Ectodermal cell (in vitro differentiated cells): ENCODE measurements at regions not wholly inside any gene's neighbourhood (a gene's known extent, or its start where the extent isn't known, plus 50 kb on each side); places are given as distances from the start of the nearest gene placed in this dataset.

Experiments
- H3K27ac ChIP-seq: 2 replicates; pipeline ENCODE4 v1.7.0; 2013; ENCODE audit warnings: mild to moderate bottlenecking, low read depth, low read length; ENCODE audit not compliant: insufficient read depth, poor library complexity, severe bottlenecking
- H3K27me3 ChIP-seq: 2 replicates; pipeline ENCODE4 v1.7.0; 2013; ENCODE audit warnings: mild to moderate bottlenecking, low read length; ENCODE audit not compliant: insufficient read depth, control insufficient read depth, poor library complexity, severe bottlenecking
- H3K36me3 ChIP-seq: one replicate; pipeline ENCODE4 v1.7.0; 2013; ENCODE audit warnings: low read length; ENCODE audit not compliant: control insufficient read depth, insufficient read depth
- H3K4me1 ChIP-seq: one replicate; pipeline ENCODE4 v1.7.0; 2013; ENCODE audit warnings: low read length; ENCODE audit not compliant: control insufficient read depth, insufficient read depth
- H3K4me3 ChIP-seq: 2 replicates; pipeline ENCODE4 v1.7.0; 2013; ENCODE audit warnings: low read depth, low read length, control low read depth; ENCODE audit not compliant: insufficient read depth
- H3K9me3 ChIP-seq: 2 replicates; pipeline ENCODE4 v1.7.0; 2013; ENCODE audit warnings: mild to moderate bottlenecking, low read length, moderate library complexity; ENCODE audit not compliant: control insufficient read depth
- WGBS, 2 experiments: methylation state at CpG; one replicate each; pipeline ENCODE4 v1.1.7; 2013; ENCODE audit warnings: missing lambda C conversion rate in 2 of 2; 5-methylcytosine and 5-hydroxymethylcytosine counted together

DNA sequence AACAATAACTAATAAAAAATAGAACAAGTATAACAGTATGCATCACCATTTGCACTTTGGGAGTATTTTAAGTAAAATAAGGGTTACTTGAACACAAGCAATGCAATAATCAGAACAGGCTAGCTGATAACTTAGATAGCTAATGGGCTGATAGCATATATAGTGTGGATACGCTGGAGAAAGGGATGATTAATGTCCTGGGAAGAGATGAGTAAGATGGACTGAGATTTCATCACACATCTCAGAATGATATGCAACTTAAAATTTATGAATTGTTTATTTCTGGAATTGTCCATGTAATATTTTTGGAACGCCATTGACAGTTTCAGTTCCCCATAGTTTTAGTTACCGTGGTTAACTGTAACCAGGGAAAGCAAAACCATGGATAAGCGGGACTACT, 173.6 kb downstream of the ISL1 start:
- Histone ChIP-seq H3K27me3 (no peaks in the 10 kb centered on the region), H3K36me3 (no peaks in the 10 kb centered on the region), H3K9me3 (no peaks in the 10 kb centered on the region), H3K27ac (no peak overlapping the region), H3K4me3 (no peak overlapping the region), H3K4me1 (no peaks in the 10 kb centered on the region)
- WGBS, 2 experiments = 87 to 96% methylated on average over 3 to 4 of the region's 4 CpGs

DNA sequence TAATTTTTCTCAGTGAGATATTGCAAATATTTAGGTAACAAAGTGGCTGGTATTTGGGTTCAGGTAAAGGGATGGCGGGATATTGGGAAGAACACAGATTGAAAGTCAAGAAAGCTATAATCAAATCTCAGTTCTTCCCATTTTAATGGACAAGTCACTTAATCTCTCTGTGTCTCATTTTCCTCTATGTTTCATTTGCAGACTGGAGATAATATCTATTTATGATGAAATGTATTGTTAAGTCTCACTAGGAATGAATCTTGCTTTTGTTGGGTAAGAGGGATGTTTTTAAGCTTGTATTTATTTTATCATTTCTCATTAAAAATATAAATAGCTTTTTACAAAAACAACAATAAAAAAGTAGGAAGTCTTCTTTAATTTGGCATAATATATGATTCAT, 175.4 kb downstream of the ISL1 start:
- Histone ChIP-seq H3K9me3 (no peaks in the 10 kb centered on the region), H3K27me3 (no peaks in the 10 kb centered on the region), H3K4me3 (no peak overlapping the region), H3K4me1 (no peaks in the 10 kb centered on the region), H3K27ac (no peak overlapping the region), H3K36me3 (no peaks in the 10 kb centered on the region)
- WGBS, 2 experiments = 92 to 100% methylated on average over 1 of the region's 1 CpG

DNA sequence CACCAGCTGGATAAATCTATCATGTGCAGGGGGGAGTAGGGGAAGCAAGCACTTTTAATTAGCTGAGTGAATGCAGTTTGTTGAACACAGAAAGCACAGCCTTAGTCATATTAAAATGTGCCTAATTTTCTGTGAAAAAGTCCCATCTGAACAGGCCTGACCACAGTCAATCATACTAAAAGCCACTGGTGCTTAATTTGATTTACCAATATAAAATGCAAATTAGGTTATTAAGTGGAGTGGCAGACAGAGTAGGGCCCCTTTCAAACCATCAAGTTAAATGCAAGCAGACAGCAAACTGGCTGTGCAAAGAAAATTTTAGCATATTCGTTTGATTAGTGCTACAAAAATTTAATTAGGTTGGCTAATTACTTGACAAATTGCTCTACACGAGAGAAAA, 176.1 kb downstream of the ISL1 start:
- no peaks in the 10 kb centered on the region for H3K9me3 ChIP-seq
- no peaks in the 10 kb centered on the region for H3K4me1 ChIP-seq
- no peak overlapping the region for H3K27ac ChIP-seq
- WGBS, 2 experiments = 86 to 88% methylated on average over 2 of the region's 2 CpGs
- H3K27me3 ChIP-seq = no peaks in the 10 kb centered on the region
- no peak overlapping the region for H3K4me3 ChIP-seq
- H3K36me3 ChIP-seq = no peaks in the 10 kb centered on the region

DNA sequence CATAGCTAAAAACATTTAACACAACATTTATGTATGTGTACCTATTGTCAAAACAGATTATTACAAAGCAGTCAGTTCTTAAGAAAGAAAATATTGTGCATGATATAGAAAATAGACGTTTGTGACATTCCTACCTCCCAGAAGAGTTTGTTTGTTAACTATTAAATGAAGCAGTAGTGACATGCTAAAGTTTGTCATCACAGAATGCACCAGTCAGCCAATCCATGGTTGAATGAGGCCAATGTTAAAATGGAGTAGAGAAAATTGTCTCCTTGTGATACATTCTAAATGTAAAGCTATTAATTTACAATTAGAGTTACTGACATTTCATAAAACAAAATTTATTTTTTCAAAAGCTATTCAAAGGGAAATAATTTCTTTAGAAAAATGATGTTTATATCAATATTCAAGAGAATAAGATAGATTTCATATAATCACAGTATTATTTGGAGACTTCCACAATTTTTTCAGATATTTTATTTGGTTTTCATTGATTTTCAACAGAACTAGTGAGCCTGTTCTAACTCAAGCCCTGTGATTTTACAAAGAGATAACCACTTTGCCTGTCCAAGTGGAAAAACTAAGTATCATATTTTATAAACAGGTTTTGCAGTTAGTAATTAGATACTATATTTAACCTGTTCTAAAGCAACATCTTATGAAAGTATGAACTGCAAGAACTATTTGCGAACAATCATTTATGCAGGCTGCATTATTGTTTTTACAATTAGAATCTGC, 176.8 kb downstream of the ISL1 start:
- H3K4me1 ChIP-seq = no peaks in the 10 kb centered on the region
- WGBS, 2 experiments = 70 to 86% methylated on average over 2 of the region's 2 CpGs
- no peak overlapping the region for H3K4me3 ChIP-seq
- no peaks in the 10 kb centered on the region for H3K9me3 ChIP-seq
- no peaks in the 10 kb centered on the region for H3K27me3 ChIP-seq
- H3K36me3 ChIP-seq = no peaks in the 10 kb centered on the region
- H3K27ac ChIP-seq = no peak overlapping the region

DNA sequence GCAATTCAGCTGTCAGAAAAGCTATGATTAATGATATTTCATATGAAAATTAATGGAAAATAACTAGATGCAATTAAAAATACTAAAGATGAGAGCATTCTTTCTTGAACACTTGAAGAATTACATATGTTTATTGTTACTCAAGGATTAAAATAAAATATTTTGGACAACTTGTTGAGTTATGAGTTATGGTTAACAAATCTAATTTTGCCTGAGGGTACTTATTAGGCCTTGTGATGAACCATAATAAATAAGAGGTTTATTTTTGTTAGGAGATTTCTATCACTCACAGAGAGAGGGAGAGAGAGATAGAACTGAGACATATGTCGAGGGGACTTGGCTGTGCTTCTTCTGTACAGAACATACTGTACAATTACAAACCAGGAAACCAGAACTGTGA, 183.7 kb downstream of the ISL1 start:
- 100% methylated on average over 1 of the region's 1 CpG; no CpG with 5 or more reads in 1 of the 2 experiments for WGBS, 2 experiments
- Histone ChIP-seq H3K36me3 (no peaks in the 10 kb centered on the region), H3K27ac (no peak overlapping the region), H3K9me3 (no peaks in the 10 kb centered on the region), H3K4me3 (no peak overlapping the region), H3K4me1 (no peaks in the 10 kb centered on the region), H3K27me3 (no peaks in the 10 kb centered on the region)

DNA sequence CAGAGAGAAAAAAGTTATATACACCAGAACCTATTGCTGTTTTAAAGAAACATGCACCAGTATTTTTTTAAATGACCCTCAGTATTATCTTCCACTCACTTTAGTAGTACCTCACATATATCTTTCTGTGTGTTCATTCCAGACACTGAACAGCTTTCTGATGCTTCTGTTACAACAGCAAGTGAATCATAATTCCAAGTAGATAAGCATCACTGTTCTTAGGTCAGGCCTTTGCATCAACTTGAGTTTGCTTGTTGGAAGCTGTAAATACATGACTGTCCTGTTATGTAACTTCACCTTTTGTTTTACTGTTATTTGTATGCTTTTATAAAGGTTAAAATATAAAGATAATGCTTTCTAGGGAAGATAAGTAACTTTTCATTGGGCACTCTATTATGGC, 184.4 kb downstream of the ISL1 start:
- Histone ChIP-seq H3K36me3 (no peaks in the 10 kb centered on the region), H3K4me1 (no peaks in the 10 kb centered on the region), H3K4me3 (no peak overlapping the region), H3K9me3 (no peaks in the 10 kb centered on the region), H3K27me3 (no peaks in the 10 kb centered on the region), H3K27ac (no peak overlapping the region)

DNA sequence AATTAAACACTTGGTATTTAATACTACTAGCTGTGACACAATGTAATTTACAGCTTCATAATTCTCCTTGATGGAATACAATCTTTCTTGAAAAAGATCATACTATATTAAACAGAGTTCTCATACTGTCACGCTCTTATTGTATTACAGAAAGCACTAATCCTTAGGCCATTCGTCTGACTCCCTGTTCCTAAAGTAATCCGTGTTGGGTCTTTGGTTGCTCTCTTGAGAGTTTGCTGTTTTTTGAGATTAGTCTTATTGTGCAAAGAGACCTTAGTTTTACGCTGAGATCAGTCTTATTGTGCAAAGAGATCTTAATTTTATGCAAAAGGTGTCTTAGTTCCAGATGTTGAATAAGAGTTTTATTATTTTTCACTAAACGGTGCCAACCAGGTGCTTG, 190.6 kb downstream of the ISL1 start:
- WGBS, 2 experiments = 40 to 49% methylated on average over 4 to 5 of the region's 5 CpGs
- Histone ChIP-seq H3K4me1 (no peaks in the 10 kb centered on the region), H3K4me3 (no peak overlapping the region), H3K27me3 (no peaks in the 10 kb centered on the region), H3K27ac (no peak overlapping the region), H3K9me3 (no peaks in the 10 kb centered on the region), H3K36me3 (no peaks in the 10 kb centered on the region)

DNA sequence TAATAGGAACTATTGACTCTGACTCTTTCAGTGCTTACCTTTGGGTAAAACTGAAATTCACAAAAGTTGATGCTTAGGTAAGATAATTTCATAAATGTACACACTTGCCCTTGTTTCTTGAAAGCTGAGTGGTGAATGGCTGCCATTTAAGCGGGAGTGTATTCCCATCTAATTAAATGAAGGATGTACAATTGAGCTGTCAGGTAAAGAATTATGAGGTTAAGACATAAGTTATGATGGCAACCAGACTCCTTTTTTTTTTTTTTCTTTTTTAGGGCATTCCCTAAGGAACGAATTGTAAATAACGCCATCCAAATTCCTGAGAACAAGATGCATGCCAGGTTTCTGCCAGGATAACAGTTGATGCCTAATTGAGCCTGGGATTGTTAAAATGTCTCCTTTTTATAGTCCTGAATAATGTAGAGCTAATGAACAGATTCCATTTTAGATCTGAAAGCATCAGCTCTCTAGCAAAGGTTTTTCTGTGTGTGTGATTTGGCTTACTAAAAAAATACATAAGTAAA, 199.7 kb downstream of the ISL1 start:
- Histone ChIP-seq H3K9me3 (no peaks in the 10 kb centered on the region), H3K4me3 (no peak overlapping the region), H3K36me3 (no peaks in the 10 kb centered on the region), H3K4me1 (no peaks in the 10 kb centered on the region), H3K27ac (no peak overlapping the region), H3K27me3 (no peaks in the 10 kb centered on the region)
- WGBS, 2 experiments = 92 to 97% methylated on average over 3 of the region's 3 CpGs

DNA sequence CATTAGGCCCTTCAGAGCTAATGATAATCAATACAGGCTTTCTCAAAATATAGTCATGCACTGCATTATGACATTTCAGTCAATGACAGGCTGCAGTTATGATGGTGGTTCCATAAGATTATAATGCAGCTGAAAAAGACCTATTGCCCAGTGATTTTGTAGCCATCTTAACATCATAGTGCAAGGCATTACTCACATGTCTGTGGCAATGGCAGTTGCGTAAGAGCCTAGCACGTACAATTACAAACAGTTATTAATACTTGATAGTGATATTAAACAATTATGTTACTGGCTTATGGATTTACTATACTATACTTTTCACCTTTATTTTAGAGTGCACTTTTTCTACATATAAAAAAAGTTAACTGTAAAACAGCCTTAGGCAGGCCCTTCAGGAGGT, 214.8 kb downstream of the ISL1 start:
- no peaks in the 10 kb centered on the region for H3K36me3 ChIP-seq
- no peaks in the 10 kb centered on the region for H3K9me3 ChIP-seq
- WGBS, 2 experiments = 0% methylated on average over 1 of the region's 2 CpGs
- no peak overlapping the region for H3K4me3 ChIP-seq
- no peaks in the 10 kb centered on the region for H3K27me3 ChIP-seq
- H3K4me1 ChIP-seq = no peaks in the 10 kb centered on the region
- H3K27ac ChIP-seq = no peak overlapping the region

DNA sequence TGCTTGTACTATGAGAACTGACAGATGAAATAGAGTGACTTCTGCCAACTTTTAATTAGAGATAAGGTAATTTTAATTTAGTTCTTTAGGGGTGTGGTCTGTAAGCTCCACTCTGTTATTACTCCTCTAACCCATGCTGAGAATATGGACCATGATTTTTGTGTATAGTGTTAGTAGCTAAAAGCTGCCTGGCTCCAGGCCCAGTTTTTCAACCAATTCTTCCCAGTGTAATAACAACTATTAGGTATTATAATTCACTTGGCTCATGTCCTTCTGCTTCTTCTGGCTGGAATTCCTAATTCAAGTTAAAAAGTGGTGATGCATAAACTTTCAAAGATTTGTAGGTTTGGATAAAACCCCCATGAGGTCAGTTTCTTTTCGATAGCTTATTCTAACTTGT, 216.3 kb downstream of the ISL1 start:
- Histone ChIP-seq H3K27ac (no peak overlapping the region), H3K9me3 (no peaks in the 10 kb centered on the region), H3K36me3 (no peaks in the 10 kb centered on the region), H3K4me1 (no peaks in the 10 kb centered on the region), H3K4me3 (no peak overlapping the region), H3K27me3 (no peaks in the 10 kb centered on the region)
- WGBS, 2 experiments = no CpG with 5 or more reads among the region's 1 CpG
